SK-N-SH (cell line): ENCODE measurements at regions not wholly inside any gene's neighbourhood (a gene's known extent, or its start where the extent isn't known, plus 50 kb on each side); places are given as distances from the start of the nearest gene placed in this dataset.

Experiments
- CTCF ChIP-seq: fragments of 200-600 bp; sonication (generic); IDR thresholded peaks from 2 replicates; pipeline ENCODE4 v1.6.1; 2017; ENCODE audit warnings: antibody characterized with exemption, mild to moderate bottlenecking, moderate library complexity
- EP300 ChIP-seq, 2 experiments: IDR thresholded peaks; 2 replicates each; pipeline versions ENCODE4 v1.4.0 to v1.6.1; 2012; ENCODE audit warnings: borderline replicate concordance in 1 of 2, low read depth in 1 of 2, low read length in 1 of 2
- FOXM1 ChIP-seq: IDR thresholded peaks from 2 replicates; pipeline ENCODE4 v1.4.0; 2012; ENCODE audit warnings: low read depth, mild to moderate bottlenecking
- GABPA ChIP-seq: IDR thresholded peaks from 2 replicates; pipeline ENCODE4 v1.4.0; 2012; ENCODE audit warnings: low read depth, mild to moderate bottlenecking
- MAX ChIP-seq: IDR thresholded peaks from 2 replicates; pipeline ENCODE4 v1.4.0; 2012; ENCODE audit warnings: low read depth
- MEF2A ChIP-seq: IDR thresholded peaks from 2 replicates; pipeline ENCODE4 v1.4.0; 2012; ENCODE audit warnings: low read depth, borderline replicate concordance
- MXI1 ChIP-seq: IDR thresholded peaks from 2 replicates; pipeline ENCODE4 v1.6.1; 2012; ENCODE audit warnings: mild to moderate bottlenecking, low read depth, low read length, improper control_type of control experiment
- POLR2AphosphoS5 ChIP-seq: IDR thresholded peaks from 2 replicates; pipeline ENCODE4 v1.6.1; 2012; ENCODE audit warnings: low read depth, low read length
- RAD21 ChIP-seq: IDR thresholded peaks from 2 replicates; pipeline ENCODE4 v1.6.1; 2012; ENCODE audit warnings: mild to moderate bottlenecking, low read length
- TAF1 ChIP-seq: IDR thresholded peaks from 2 replicates; pipeline ENCODE4 v1.6.1; 2012; ENCODE audit warnings: low read depth, mild to moderate bottlenecking, low read length, moderate library complexity, borderline replicate concordance
- TCF12 ChIP-seq: IDR thresholded peaks from 2 replicates; pipeline ENCODE4 v1.4.0; 2012
- TEAD4 ChIP-seq: IDR thresholded peaks from 2 replicates; pipeline ENCODE4 v1.4.0; 2012; ENCODE audit warnings: mild to moderate bottlenecking, borderline replicate concordance; ENCODE audit not compliant: insufficient read depth
- YY1 ChIP-seq: IDR thresholded peaks from 2 replicates; pipeline ENCODE4 v1.4.0; 2012; ENCODE audit warnings: low read depth, mild to moderate bottlenecking

GRCh38 chr18:44410740-44411139 is 269.9 kb upstream of the SETBP1 start:
- TF ChIP-seq CTCF (no peak), YY1 (no peak), TAF1 (no peak), TCF12 (no peak), MAX (no peak), EP300 (IDR thresholded peaks at IDR 0.05; ENCODE audit: borderline replicate concordance in 1 of 2, low read depth in 1 of 2, low read length in 1 of 2) (no peak), MXI1 (no peak), FOXM1 (no peak), GABPA (no peak), MEF2A (no peak), TEAD4 (no peak), POLR2AphosphoS5 (no peak), RAD21 (no peak)
